Neural progenitor cell (in vitro differentiated cells): ENCODE measurements at regions not wholly inside any gene's neighbourhood (a gene's known extent, or its start where the extent isn't known, plus 50 kb on each side); places are given as distances from the start of the nearest gene placed in this dataset.

Source experiments
- DNase-seq: peaks from one replicate; pipeline ENCODE4 v3.0.0-alpha.2; 2016; ENCODE audit warnings: low spot score
- H2AFZ ChIP-seq: fragments of 200-600 bp; sonication (generic); replicated peaks from 2 replicates; pipeline ENCODE4 v1.6.1; 2016; ENCODE audit warnings: antibody characterized with exemption
- H3F3A ChIP-seq: fragments of 200-600 bp; sonication (generic); 2 replicates; pipeline ENCODE4 v1.6.1; 2016; ENCODE audit warnings: antibody characterized with exemption, low read depth
- H3K27ac ChIP-seq: fragments of 200-600 bp; sonication (generic); 2 replicates; pipeline ENCODE4 v1.5.1; 2016; ENCODE audit warnings: mild to moderate bottlenecking
- H3K27me3 ChIP-seq: fragments of 200-600 bp; sonication (generic); 2 replicates; pipeline ENCODE4 v1.6.1; 2016; ENCODE audit warnings: mild to moderate bottlenecking, moderate library complexity
- H3K36me3 ChIP-seq: fragments of 200-600 bp; sonication (generic); 2 replicates; pipeline ENCODE4 v1.5.1; 2016
- H3K4me1 ChIP-seq: fragments of 200-600 bp; sonication (generic); 2 replicates; pipeline ENCODE4 v1.6.1; 2016; ENCODE audit warnings: mixed run types
- H3K4me2 ChIP-seq: fragments of 200-600 bp; sonication (generic); 2 replicates; pipeline ENCODE4 v1.6.1; 2016
- H3K4me3 ChIP-seq: fragments of 200-600 bp; sonication (generic); 2 replicates; pipeline ENCODE4 v1.5.1; 2016
- H3K79me2 ChIP-seq: fragments of 200-600 bp; sonication (generic); 2 replicates; pipeline ENCODE4 v1.6.1; 2016; ENCODE audit warnings: low read depth
- H3K9ac ChIP-seq: fragments of 200-600 bp; sonication (generic); 2 replicates; pipeline ENCODE4 v1.6.1; 2016
- H3K9me3 ChIP-seq: fragments of 200-600 bp; sonication (generic); 2 replicates; pipeline ENCODE4 v1.5.1; 2016; ENCODE audit warnings: low read depth
- H4K20me1 ChIP-seq: fragments of 200-600 bp; sonication (generic); 2 replicates; pipeline ENCODE4 v1.6.1; 2016; ENCODE audit warnings: low read depth
- H3K27ac Mint-ChIP-seq: 3 replicates; pipeline ENCODE4 v1.8.0; 2021; ENCODE audit warnings: mixed read lengths
- H3K27me3 Mint-ChIP-seq: 2 replicates; pipeline ENCODE4 v1.8.0; 2022; ENCODE audit warnings: low read depth, mild to moderate bottlenecking, inconsistent platforms, moderate library complexity, mixed read lengths; ENCODE audit not compliant: insufficient read depth
- H3K36me3 Mint-ChIP-seq: 3 replicates; pipeline ENCODE4 v1.8.0; 2021; ENCODE audit warnings: mixed read lengths
- H3K4me1 Mint-ChIP-seq: 3 replicates; pipeline ENCODE4 v1.8.0; 2021; ENCODE audit warnings: mixed read lengths
- H3K4me3 Mint-ChIP-seq: 3 replicates; pipeline ENCODE4 v1.8.0; 2021; ENCODE audit warnings: mild to moderate bottlenecking, moderate library complexity, mixed read lengths
- H3K9me3 Mint-ChIP-seq: 3 replicates; pipeline ENCODE4 v1.8.0; 2020; ENCODE audit warnings: mixed read lengths
- CTCF ChIP-seq: fragments of 200-600 bp; sonication (generic); IDR thresholded peaks from 2 replicates; pipeline ENCODE4 v1.5.1; 2017; ENCODE audit warnings: antibody characterized with exemption, mild to moderate bottlenecking
- EZH2 ChIP-seq: fragments of 200-600 bp; sonication (generic); IDR thresholded peaks from 2 replicates; pipeline ENCODE4 v1.6.1; 2017; ENCODE audit warnings: antibody characterized with exemption, mild to moderate bottlenecking, moderate library complexity
- EZH2phosphoT487 ChIP-seq: fragments of 200-600 bp; sonication (generic); IDR thresholded peaks from 2 replicates; pipeline ENCODE4 v1.6.1; 2017; ENCODE audit warnings: antibody characterized with exemption

- peaks cover 22% of the 10 kb centered on the region for H3K9me3 Mint-ChIP-seq
- no peak for DNase-seq
These were observed 474.4 kb downstream of the RAPGEF2 start for GRCh38 chr4:159577241-159577640.

GRCh38 chr4:159582685-159583084, 479.8 kb downstream of the RAPGEF2 start:
- Histone ChIP-seq H3F3A (no peaks in the 10 kb centered on the region), H3K27ac (no peak overlapping the region), H3K9ac (no peak overlapping the region), H2AFZ (no peak overlapping the region), H3K9me3 (peaks cover 11% of the 10 kb centered on the region), H3K79me2 (no peaks in the 10 kb centered on the region), H3K36me3 (no peaks in the 10 kb centered on the region), H3K4me1 (no peaks in the 10 kb centered on the region), H3K27me3 (no peaks in the 10 kb centered on the region), H3K4me2 (no peak overlapping the region), H3K4me3 (no peak overlapping the region), H4K20me1 (no peaks in the 10 kb centered on the region)
- H3K27me3 Mint-ChIP-seq: peaks cover 4% of the 10 kb centered on the region
- peaks cover 9% of the 10 kb centered on the region for H3K36me3 Mint-ChIP-seq
- H3K9me3 Mint-ChIP-seq: peaks cover 34% of the 10 kb centered on the region
- TF ChIP-seq EZH2phosphoT487 (no peak), EZH2 (no peak), CTCF (no peak)
- H3K4me1 Mint-ChIP-seq: peaks cover 3% of the 10 kb centered on the region
- no peak for DNase-seq
- no peak overlapping the region for H3K4me3 Mint-ChIP-seq
- no peak overlapping the region for H3K27ac Mint-ChIP-seq

More at GRCh38 chr4:159577241-159577640, 474.4 kb downstream of the RAPGEF2 start:
- H3K4me3 Mint-ChIP-seq: no peak overlapping the region
- no peak overlapping the region for H3K27ac ChIP-seq
- no peaks in the 10 kb centered on the region for H3K27me3 Mint-ChIP-seq
- no peaks in the 10 kb centered on the region for H3K79me2 ChIP-seq
- no peak overlapping the region for H3K9ac ChIP-seq
- TF ChIP-seq CTCF (no peak), EZH2 (no peak), EZH2phosphoT487 (no peak)
- H3K4me2 ChIP-seq: no peak overlapping the region
- no peaks in the 10 kb centered on the region for H3K36me3 Mint-ChIP-seq
- H3K4me3 ChIP-seq: no peak overlapping the region
- no peak overlapping the region for H2AFZ ChIP-seq
- no peaks in the 10 kb centered on the region for H3K36me3 ChIP-seq
- H3K27ac Mint-ChIP-seq: no peak overlapping the region
- H3K4me1 Mint-ChIP-seq: no peaks in the 10 kb centered on the region
- H3F3A ChIP-seq: peaks cover 9% of the 10 kb centered on the region
- peaks cover 3% of the 10 kb centered on the region for H3K9me3 ChIP-seq
- H3K27me3 ChIP-seq: no peaks in the 10 kb centered on the region
- H4K20me1 ChIP-seq: no peaks in the 10 kb centered on the region
- H3K4me1 ChIP-seq: peaks cover 6% of the 10 kb centered on the region

- TF ChIP-seq EZH2phosphoT487 (no peak), EZH2 (no peak)
These were observed 490.1 kb downstream of the RAPGEF2 start for GRCh38 chr4:159592898-159593556.

GRCh38 chr4:159593681-159594080, 490.8 kb downstream of the RAPGEF2 start:
- Mint-ChIP-seq H3K4me1 (peaks cover 30% of the 10 kb centered on the region), H3K27ac (no peak overlapping the region), H3K36me3 (no peaks in the 10 kb centered on the region), H3K27me3 (no peaks in the 10 kb centered on the region), H3K9me3 (no peaks in the 10 kb centered on the region), H3K4me3 (no peak overlapping the region)
- peaks cover 36% of the 10 kb centered on the region for H3K4me1 ChIP-seq
- H3K79me2 ChIP-seq: no peaks in the 10 kb centered on the region
- no peak overlapping the region for H3K9ac ChIP-seq
- no peaks in the 10 kb centered on the region for H4K20me1 ChIP-seq
- H3K27ac ChIP-seq: no peak overlapping the region
- H2AFZ ChIP-seq: peak overlapping the region; percentile 65
- peak overlapping the region; percentile 49 for H3K4me2 ChIP-seq
- no peak for DNase-seq
- no peaks in the 10 kb centered on the region for H3K9me3 ChIP-seq
- H3K27me3 ChIP-seq: no peaks in the 10 kb centered on the region
- peaks cover 6% of the 10 kb centered on the region for H3F3A ChIP-seq
- no peak overlapping the region for H3K4me3 ChIP-seq
- H3K36me3 ChIP-seq: no peaks in the 10 kb centered on the region
- TF ChIP-seq EZH2 (no peak), EZH2phosphoT487 (no peak)

More at GRCh38 chr4:159592898-159593556, 490.1 kb downstream of the RAPGEF2 start:
- peaks cover 30% of the 10 kb centered on the region for H3K4me1 Mint-ChIP-seq
- DNase-seq: no peak
- H3K36me3 Mint-ChIP-seq: no peaks in the 10 kb centered on the region
- Histone ChIP-seq H3K27ac (no peak overlapping the region), H3K4me3 (no peak overlapping the region), H3K9me3 (peaks cover 2% of the 10 kb centered on the region), H3K9ac (no peak overlapping the region), H3K4me2 (peak overlapping the region; percentile 49), H3K4me1 (peaks cover 35% of the 10 kb centered on the region), H3K27me3 (no peaks in the 10 kb centered on the region), H3K79me2 (no peaks in the 10 kb centered on the region), H3F3A (peaks cover 6% of the 10 kb centered on the region), H2AFZ (peak overlapping the region; percentile 65), H3K36me3 (no peaks in the 10 kb centered on the region), H4K20me1 (no peaks in the 10 kb centered on the region)
- H3K9me3 Mint-ChIP-seq: peaks cover 2% of the 10 kb centered on the region
- no peak overlapping the region for H3K4me3 Mint-ChIP-seq
- H3K27me3 Mint-ChIP-seq: no peaks in the 10 kb centered on the region
- H3K27ac Mint-ChIP-seq: peak overlapping the region; percentile 47
